ENCODE measurements at regions not wholly inside any gene's neighbourhood (a gene's known extent, or its start where the extent isn't known, plus 50 kb on each side); places are given as distances from the start of the nearest gene placed in this dataset.

- TF ChIP-seq CTCF (IDR thresholded peaks at IDR 0.05) (no peak), POLR2AphosphoS5 (IDR thresholded peaks at IDR 0.05; ENCODE audit: low read depth, low read length) (no peak), SIN3A (IDR thresholded peaks at IDR 0.05; ENCODE audit: borderline replicate concordance, insufficient read depth, low read depth, low read length) (no peak), REST (IDR thresholded peaks at IDR 0.05; ENCODE audit: insufficient read depth in 1 of 2, low read depth in 2 of 2, low read length in 1 of 2) (no peak)
Observed at GRCh38 chr2:145593280-145593679, 1073.4 kb upstream of the ZEB2 start.
